ENCODE measurements at regions not wholly inside any gene's neighbourhood (a gene's known extent, or its start where the extent isn't known, plus 50 kb on each side); places are given as distances from the start of the nearest gene placed in this dataset.

DNA sequence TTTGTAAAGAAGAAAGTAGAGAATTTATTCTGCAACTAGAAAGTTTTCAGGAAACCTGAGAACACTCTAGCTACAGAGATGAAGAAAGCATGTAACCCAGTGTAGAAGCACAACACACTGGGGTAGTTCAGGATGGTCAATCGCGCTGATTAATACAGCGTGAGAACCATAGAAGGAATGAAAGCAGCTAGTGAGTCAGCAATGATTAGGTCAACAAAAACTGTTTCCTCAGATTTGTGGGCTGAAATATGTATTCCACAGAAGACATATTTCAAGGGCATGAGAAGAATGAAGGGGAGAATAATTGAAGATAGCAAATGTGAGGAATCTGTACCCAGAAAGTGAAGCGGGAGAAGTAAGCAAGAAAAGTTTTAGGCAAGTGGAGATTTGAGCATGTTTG lies 97.8 kb upstream of the ADGRL2 start:
- Histone ChIP-seq H3K27ac (ENCODE audit: low read depth in 1 of 2, low read length in 1 of 2) (no peak overlapping the region), H3K9me3 (ENCODE audit: control insufficient read depth in 4 of 4, insufficient read depth in 3 of 4, low read length in 3 of 4) (no peaks in the 10 kb centered on the region), H3K9ac (ENCODE audit: insufficient read depth in 1 of 2, low read length in 2 of 2) (no peak overlapping the region), H3K4me3 (no peak overlapping the region), H3K4me1 (ENCODE audit: control insufficient read depth in 5 of 5, insufficient read depth in 5 of 5, low read length in 5 of 5) (peaks cover 0 to 5% (median 0%) of the 10 kb centered on the region in 5 donors), H3K27me3 (ENCODE audit: control insufficient read depth in 3 of 3, insufficient read depth in 3 of 3, low read length in 2 of 3) (no peaks in the 10 kb centered on the region), H3K36me3 (ENCODE audit: control insufficient read depth in 4 of 4, insufficient read depth in 4 of 4, low read length in 4 of 4) (no peaks in the 10 kb centered on the region)
- ATAC-seq (ENCODE audit: insufficient read depth, low FRiP score) (no peak), DNase-seq (no peak)
- TF ChIP-seq CTCF (IDR thresholded peaks at IDR 0.05; ENCODE audit: control extremely low read depth, extremely low read depth), result no peak
- WGBS, 2 donors, result 90 to 95% methylated on average over 4 of the region's 4 CpGs

GRCh38 chr1:81702079-81702715 lies 98.5 kb upstream of the ADGRL2 start:
- no peak for ATAC-seq (ENCODE audit: insufficient read depth, low FRiP score)
- no peak overlapping the region for H3K4me3 ChIP-seq
- no peak for DNase-seq
- TF ChIP-seq CTCF (IDR thresholded peaks at IDR 0.05; ENCODE audit: control extremely low read depth, extremely low read depth), result no peak
- H3K9me3 ChIP-seq (ENCODE audit: control insufficient read depth in 4 of 4, insufficient read depth in 3 of 4, low read length in 3 of 4), result no peaks in the 10 kb centered on the region
- peaks cover 0 to under 1% (median 0%) of the 10 kb centered on the region in 5 donors for H3K4me1 ChIP-seq (ENCODE audit: control insufficient read depth in 5 of 5, insufficient read depth in 5 of 5, low read length in 5 of 5)
- no peak overlapping the region for H3K9ac ChIP-seq (ENCODE audit: insufficient read depth in 1 of 2, low read length in 2 of 2)
- no peaks in the 10 kb centered on the region for H3K27me3 ChIP-seq (ENCODE audit: control insufficient read depth in 3 of 3, insufficient read depth in 3 of 3, low read length in 2 of 3)
- no peaks in the 10 kb centered on the region for H3K36me3 ChIP-seq (ENCODE audit: control insufficient read depth in 4 of 4, insufficient read depth in 4 of 4, low read length in 4 of 4)
- H3K27ac ChIP-seq (ENCODE audit: low read depth in 1 of 2, low read length in 1 of 2), result no peak overlapping the region
- 94 to 96% methylated on average over 2 of the region's 2 CpGs for WGBS, 2 donors

DNA sequence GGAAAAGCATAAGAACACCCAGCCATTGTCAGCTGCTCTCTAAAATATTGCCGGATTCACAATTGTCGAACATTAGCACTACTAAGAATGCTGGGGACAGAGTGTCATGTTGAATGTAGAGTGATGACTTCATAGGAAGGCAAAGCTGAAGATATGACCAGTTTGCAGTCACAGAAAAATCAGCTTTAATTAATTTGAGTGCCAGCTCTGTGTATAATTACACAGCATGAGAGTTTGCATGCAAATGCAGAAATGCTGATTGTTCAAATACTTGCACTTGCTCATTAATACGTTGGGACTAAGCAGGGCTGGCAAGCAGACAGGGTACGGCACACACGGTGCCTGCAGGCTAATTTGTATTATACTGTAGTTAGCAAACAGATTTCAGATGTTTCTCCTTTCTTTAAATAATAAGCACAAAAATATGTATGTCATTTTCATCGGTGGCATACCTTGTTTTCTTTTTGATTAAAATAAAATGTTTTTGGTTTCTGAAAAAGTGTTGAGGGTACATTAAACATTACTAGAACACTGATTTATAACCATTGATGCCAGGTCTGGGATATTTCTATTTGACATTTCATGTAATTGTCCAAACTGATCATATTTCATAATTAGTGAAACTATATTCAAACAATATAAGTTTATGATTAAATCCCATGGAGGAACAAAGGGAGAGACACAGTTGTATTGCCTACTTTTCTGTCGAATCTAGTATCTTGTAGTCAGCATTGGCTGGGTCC lies 99.8 kb upstream of the ADGRL2 start:
- WGBS, 2 donors, result 87% methylated on average over 7 of the region's 7 CpGs
- no peak overlapping the region for H3K27ac ChIP-seq (ENCODE audit: low read depth in 1 of 2, low read length in 1 of 2)
- no peaks in the 10 kb centered on the region for H3K4me1 ChIP-seq (ENCODE audit: control insufficient read depth in 5 of 5, insufficient read depth in 5 of 5, low read length in 5 of 5)

More for the DNA sequence above, 99.8 kb upstream of the ADGRL2 start:
- DNase-seq (no peak), ATAC-seq (ENCODE audit: insufficient read depth, low FRiP score) (no peak)
- TF ChIP-seq CTCF (IDR thresholded peaks at IDR 0.05; ENCODE audit: control extremely low read depth, extremely low read depth), result no peak
- no peak overlapping the region for H3K9ac ChIP-seq (ENCODE audit: insufficient read depth in 1 of 2, low read length in 2 of 2)
- H3K27me3 ChIP-seq (ENCODE audit: control insufficient read depth in 3 of 3, insufficient read depth in 3 of 3, low read length in 2 of 3), result no peaks in the 10 kb centered on the region
- H3K36me3 ChIP-seq (ENCODE audit: control insufficient read depth in 4 of 4, insufficient read depth in 4 of 4, low read length in 4 of 4), result no peaks in the 10 kb centered on the region
- no peak overlapping the region for H3K4me3 ChIP-seq
- H3K9me3 ChIP-seq (ENCODE audit: control insufficient read depth in 4 of 4, insufficient read depth in 3 of 4, low read length in 3 of 4), result no peaks in the 10 kb centered on the region

All from lung (tissue), 11 donors.